MCF 10A (cell line): ENCODE measurements at regions not wholly inside any gene's neighbourhood (a gene's known extent, or its start where the extent isn't known, plus 50 kb on each side); places are given as distances from the start of the nearest gene placed in this dataset.

Source experiments
- BruUV-seq: library from RNA; stranded (reverse); fragments of 400-500 nt; replicated peaks from 2 replicates; lab custom pipeline; 2021; lab: Mats Ljungman, UMichigan
- CTCF ChIA-PET: fragments of 300-600 bp; sonication (Branson Sonifier 250); formaldehyde crosslinking; extraction: SDS; loops from one replicate; lab custom pipeline; 2021; ENCODE audit warnings: antibody characterized with exemption, inconsistent platforms; lab: Yijun Ruan, JAX
- POLR2A ChIA-PET: fragments of 300-600, 350-650 bp; sonication (Branson Sonifier 250); formaldehyde crosslinking; extraction: SDS; loops from one replicate; lab custom pipeline; 2020; ENCODE audit warnings: antibody characterized with exemption, inconsistent platforms; lab: Yijun Ruan, JAX
- DNase-seq: peaks from one replicate; pipeline ENCODE4 v3.0.0-alpha.2; 2018; ENCODE audit not compliant: unreplicated experiment
- H3K27ac Mint-ChIP-seq: one replicate; pipeline ENCODE4 v1.8.0; 2022; ENCODE audit warnings: mild to moderate bottlenecking, low read depth, mixed read lengths; ENCODE audit not compliant: unreplicated experiment
- H3K27me3 Mint-ChIP-seq: one replicate; pipeline ENCODE4 v1.8.0; 2022; ENCODE audit warnings: mixed read lengths; ENCODE audit not compliant: insufficient read depth, unreplicated experiment
- H3K36me3 Mint-ChIP-seq: one replicate; pipeline ENCODE4 v1.8.0; 2022; ENCODE audit warnings: mild to moderate bottlenecking, moderate library complexity, mixed read lengths; ENCODE audit not compliant: insufficient read depth, unreplicated experiment
- H3K4me1 Mint-ChIP-seq: one replicate; pipeline ENCODE4 v1.8.0; 2022; ENCODE audit warnings: mixed read lengths; ENCODE audit not compliant: insufficient read depth, unreplicated experiment
- H3K4me3 Mint-ChIP-seq: one replicate; pipeline ENCODE4 v1.8.0; 2022; ENCODE audit warnings: mild to moderate bottlenecking, moderate library complexity, mixed read lengths; ENCODE audit not compliant: unreplicated experiment
- H3K9me3 Mint-ChIP-seq: one replicate; pipeline ENCODE4 v1.8.0; 2022; ENCODE audit warnings: mixed read lengths; ENCODE audit not compliant: unreplicated experiment
- CTCF ChIP-seq: fragments of 200-600 bp; IDR thresholded peaks from one replicate; pipeline ENCODE4 v1.8.0; 2022; ENCODE audit warnings: antibody characterized with exemption, mild to moderate bottlenecking; ENCODE audit not compliant: unreplicated experiment
- intact Hi-C: fragments of 100-400 bp; cut with micrococcal nuclease; formaldehyde crosslinking; loops from 2 replicates; pipeline ENCODE4 v1.14.1; 2022

- no peak for TF ChIP-seq CTCF
- Mint-ChIP-seq H3K27ac (no peak overlapping the region), H3K36me3 (no peaks in the 10 kb centered on the region), H3K4me1 (no peaks in the 10 kb centered on the region), H3K9me3 (no peaks in the 10 kb centered on the region), H3K27me3 (no peaks in the 10 kb centered on the region), H3K4me3 (no peak overlapping the region)
- BruUV-seq = no TSS peak
- intact Hi-C loops = no loop called here
- DNase-seq = no peak
- CTCF ChIA-PET = no interaction called here
- POLR2A ChIA-PET = interaction anchor here (1.1 kb wide), 1 partner anchor 87 kb away, joined by 3 read pairs; no protein-coding TSS in a partner anchor
Measured at GRCh38 chr1:82215853-82216175, 415.1 kb downstream of the ADGRL2 start.

GRCh38 chr1:82215056-82215852 lies 414.5 kb downstream of the ADGRL2 start:
- intact Hi-C loops = no loop called here

GRCh38 chr1:82214606-82215005 lies 413.9 kb downstream of the ADGRL2 start:
- ChIA-PET CTCF (interaction anchor here (0.7 to 0.8 kb wide), 2 partner anchors 10 to 62 kb away, joined by 3 read pairs; no protein-coding TSS in a partner anchor), POLR2A (no interaction called here)
- intact Hi-C loops = no loop called here
- BruUV-seq = no TSS peak
- no peak for DNase-seq
- Mint-ChIP-seq H3K27ac (no peak overlapping the region), H3K36me3 (no peaks in the 10 kb centered on the region), H3K4me3 (no peak overlapping the region), H3K9me3 (no peaks in the 10 kb centered on the region), H3K27me3 (no peaks in the 10 kb centered on the region), H3K4me1 (no peaks in the 10 kb centered on the region)
- TF ChIP-seq CTCF = no peak

More at GRCh38 chr1:82215056-82215852, 414.5 kb downstream of the ADGRL2 start:
- TF ChIP-seq CTCF = no peak
- Mint-ChIP-seq H3K36me3 (no peaks in the 10 kb centered on the region), H3K4me1 (no peaks in the 10 kb centered on the region), H3K4me3 (no peak overlapping the region), H3K9me3 (no peaks in the 10 kb centered on the region), H3K27ac (no peak overlapping the region), H3K27me3 (no peaks in the 10 kb centered on the region)
- ChIA-PET POLR2A (interaction anchor here (1.1 kb wide), 1 partner anchor 88 kb away, joined by 3 read pairs; no protein-coding TSS in a partner anchor), CTCF (no interaction called here)
- DNase-seq = no peak
- no TSS peak for BruUV-seq

GRCh38 chr1:82197606-82198005 lies 396.9 kb downstream of the ADGRL2 start:
- H3K9me3 Mint-ChIP-seq = no peaks in the 10 kb centered on the region
- H3K27me3 Mint-ChIP-seq = no peaks in the 10 kb centered on the region
- TF ChIP-seq CTCF = no peak
- H3K4me1 Mint-ChIP-seq = no peaks in the 10 kb centered on the region
- no TSS peak for BruUV-seq
- H3K36me3 Mint-ChIP-seq = no peaks in the 10 kb centered on the region
- intact Hi-C loops = no loop called here
- H3K4me3 Mint-ChIP-seq = no peak overlapping the region
- H3K27ac Mint-ChIP-seq = no peak overlapping the region
- ChIA-PET POLR2A (no interaction called here), CTCF (interaction anchor here (0.6 kb wide), 1 partner anchor 1655 kb away, joined by 4 read pairs; no protein-coding TSS in a partner anchor)
- no peak for DNase-seq
